Activated T-cell treated with anti-CD3 and anti-CD28 coated beads, Interleukin-2, amount 50 U/mL, for 48 hours (primary cell): ENCODE measurements at regions not wholly inside any gene's neighbourhood (a gene's known extent, or its start where the extent isn't known, plus 50 kb on each side); places are given as distances from the start of the nearest gene placed in this dataset.

ENCODE experiments used
- DNase-seq, 2 experiments: peaks; one replicate each; pipeline ENCODE4 v3.0.0-alpha.2; 2020

GRCh38 chr5:176734756-176735342, 75.5 kb upstream of the UNC5A start:
- no peak for DNase-seq

GRCh38 chr5:176735383-176736265, 74.7 kb upstream of the UNC5A start:
- DNase-seq = peak in 1 of 2 experiments; percentile 6

GRCh38 chr5:176736301-176736930, 73.9 kb upstream of the UNC5A start:
- DNase-seq = peak in 1 of 2 experiments; percentile 6

GRCh38 chr5:176736931-176737745, 73.2 kb upstream of the UNC5A start:
- DNase-seq = peak; percentile 4 to 5

GRCh38 chr5:176737746-176738636, 72.4 kb upstream of the UNC5A start:
- peak; percentile 9 to 11 for DNase-seq

GRCh38 chr5:176738637-176739250, 71.6 kb upstream of the UNC5A start:
- peak; percentile 5 to 10 for DNase-seq

GRCh38 chr5:176739461-176740051, 70.8 kb upstream of the UNC5A start:
- peak; percentile 2 to 8 for DNase-seq

GRCh38 chr5:176740131-176740701, 70.1 kb upstream of the UNC5A start:
- peak in 1 of 2 experiments; percentile 14 for DNase-seq

- peak; percentile 12 to 13 for DNase-seq
Observed at GRCh38 chr5:176740702-176741496, 69.5 kb upstream of the UNC5A start.

GRCh38 chr5:176741561-176742211, 68.7 kb upstream of the UNC5A start:
- DNase-seq = peak in 1 of 2 experiments; percentile 14

- DNase-seq = peak in 1 of 2 experiments; percentile 13
Observed at GRCh38 chr5:176742246-176743105, 67.9 kb upstream of the UNC5A start.

- DNase-seq = peak in 1 of 2 experiments; percentile 17
Observed at GRCh38 chr5:176743136-176743861, 67.1 kb upstream of the UNC5A start.

- DNase-seq = peak in 1 of 2 experiments; percentile 16
Observed at GRCh38 chr5:176743868-176744583, 66.3 kb upstream of the UNC5A start.

GRCh38 chr5:176744584-176744965, 65.8 kb upstream of the UNC5A start:
- DNase-seq = no peak

- no peak for DNase-seq
Observed at GRCh38 chr5:176747670-176748072, 62.7 kb upstream of the UNC5A start.
